HG03565 (cell line): ENCODE measurements at regions not wholly inside any gene's neighbourhood (a gene's known extent, or its start where the extent isn't known, plus 50 kb on each side); places are given as distances from the start of the nearest gene placed in this dataset.

Source experiments
- ATAC-seq: cut with Tn5 transposase; IDR thresholded peaks from one replicate; pipeline ENCODE4 v1.9.1; 2021; ENCODE audit warnings: mild to moderate bottlenecking, moderate library complexity; ENCODE audit not compliant: unreplicated experiment

DNA sequence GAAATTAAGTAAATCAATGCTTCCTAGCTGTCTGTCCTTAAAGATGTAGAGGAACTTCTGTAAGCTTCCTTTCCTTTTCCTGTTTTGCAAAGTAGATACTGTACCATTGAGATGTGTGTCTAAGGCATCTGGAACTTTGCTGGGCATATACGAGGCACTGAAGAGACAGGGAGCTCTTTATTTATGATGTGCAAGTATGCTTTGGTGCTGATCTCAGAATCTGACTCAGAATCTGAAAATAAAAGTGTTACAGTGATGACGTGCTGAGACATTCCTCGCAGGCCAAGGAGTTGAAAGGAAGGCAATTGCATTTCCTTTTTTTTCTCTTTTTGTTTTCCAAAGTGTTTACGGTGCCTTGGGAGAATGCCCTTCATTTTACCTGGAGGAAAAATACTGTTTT lies 230.9 kb upstream of the RGPD4 start:
- no peak for ATAC-seq

DNA sequence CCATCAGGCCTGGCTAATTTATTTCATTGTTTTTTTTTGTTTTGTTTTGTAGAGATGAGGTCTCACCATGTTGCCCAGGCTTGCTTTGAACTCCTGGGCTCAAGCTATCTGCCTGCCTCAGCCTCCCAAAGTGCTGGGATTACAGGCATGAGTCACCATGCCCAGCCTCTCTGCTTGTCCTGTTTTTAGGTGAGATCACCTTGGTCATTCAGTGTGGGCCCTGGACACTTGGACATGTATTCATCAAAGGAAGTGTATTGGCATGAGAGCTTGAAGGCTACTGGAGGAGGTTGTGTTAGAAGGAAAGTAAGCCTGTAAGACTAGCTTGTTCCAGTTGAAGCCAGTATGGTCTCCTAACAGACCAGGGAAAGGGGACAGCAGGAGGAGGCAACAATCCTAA lies 229.2 kb upstream of the RGPD4 start:
- ATAC-seq = no peak

DNA sequence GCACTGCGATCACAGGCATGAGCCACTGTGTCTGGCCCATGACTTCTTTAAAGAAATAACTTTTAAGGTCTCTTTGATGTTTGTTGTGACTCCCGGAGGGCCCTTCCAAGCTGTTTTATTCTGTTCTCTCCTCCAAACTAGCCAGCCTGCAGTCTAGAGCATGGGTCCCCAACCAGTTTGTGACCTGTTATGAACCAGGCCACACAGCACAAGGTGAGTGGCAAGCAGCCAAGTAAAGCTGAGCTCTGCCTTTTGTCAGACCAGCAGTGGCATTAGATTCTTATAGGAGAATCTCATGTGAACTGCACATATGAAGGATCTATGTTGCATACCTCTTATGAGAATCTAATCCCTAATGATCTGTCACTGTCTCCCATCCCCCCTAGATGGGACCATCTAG lies 223.9 kb upstream of the RGPD4 start:
- ATAC-seq = no peak

DNA sequence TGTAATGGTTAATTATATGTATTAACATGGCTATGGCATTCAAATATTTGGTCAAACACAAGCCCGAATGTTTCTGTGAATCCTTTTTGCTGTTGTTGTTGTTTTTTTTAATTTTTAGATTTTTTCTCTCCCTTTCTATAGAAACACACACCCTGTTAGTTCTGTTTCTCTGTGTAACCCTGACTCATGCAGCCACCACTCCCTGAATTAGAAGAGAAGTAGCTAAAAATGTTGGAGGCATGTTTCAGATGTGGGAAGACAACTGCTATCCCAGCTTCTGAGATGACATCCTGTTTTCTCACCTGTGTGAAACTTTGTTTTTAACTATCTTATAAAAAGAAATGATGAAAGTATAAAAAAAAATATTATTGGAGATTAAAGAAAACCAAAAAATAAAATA lies 219.6 kb upstream of the RGPD4 start:
- ATAC-seq = no peak

DNA sequence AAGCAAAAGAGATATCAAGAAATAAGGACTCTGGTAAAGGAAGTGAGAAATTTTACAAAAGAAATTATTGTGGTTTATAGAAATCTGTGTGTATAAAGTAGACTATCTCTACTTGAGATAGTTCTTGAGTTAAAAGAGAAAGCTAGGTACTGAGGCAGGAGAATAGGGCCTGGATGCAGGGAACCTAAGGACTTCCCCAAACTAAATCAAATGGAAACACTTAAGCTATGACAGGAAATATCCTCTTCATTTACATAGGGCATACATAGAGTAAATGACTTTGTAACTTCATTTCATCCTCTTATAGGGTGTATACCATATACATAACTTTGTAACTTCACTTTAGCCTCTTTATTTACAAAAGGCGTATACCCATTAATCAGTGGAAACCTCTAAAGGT lies 219.2 kb upstream of the RGPD4 start:
- ATAC-seq = no peak

DNA sequence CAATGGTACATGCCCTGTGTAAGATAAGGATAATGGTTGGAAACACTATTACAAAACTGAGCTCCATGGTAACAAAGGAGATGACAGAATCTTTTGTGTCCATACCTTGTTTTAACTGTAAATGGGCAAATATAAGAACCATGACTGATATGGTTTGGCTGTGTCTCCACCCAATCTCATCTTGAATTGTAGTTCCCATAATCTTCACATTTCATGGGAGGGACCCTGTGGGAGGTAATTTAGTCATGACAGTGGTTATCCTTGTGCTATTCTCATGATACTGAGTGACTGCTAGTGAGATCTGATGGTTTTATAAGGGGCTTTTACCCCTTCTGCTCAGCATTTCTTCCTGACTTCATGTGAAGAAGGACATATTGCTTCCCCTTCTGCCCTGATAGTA lies 211.7 kb upstream of the RGPD4 start:
- ATAC-seq = no peak

DNA sequence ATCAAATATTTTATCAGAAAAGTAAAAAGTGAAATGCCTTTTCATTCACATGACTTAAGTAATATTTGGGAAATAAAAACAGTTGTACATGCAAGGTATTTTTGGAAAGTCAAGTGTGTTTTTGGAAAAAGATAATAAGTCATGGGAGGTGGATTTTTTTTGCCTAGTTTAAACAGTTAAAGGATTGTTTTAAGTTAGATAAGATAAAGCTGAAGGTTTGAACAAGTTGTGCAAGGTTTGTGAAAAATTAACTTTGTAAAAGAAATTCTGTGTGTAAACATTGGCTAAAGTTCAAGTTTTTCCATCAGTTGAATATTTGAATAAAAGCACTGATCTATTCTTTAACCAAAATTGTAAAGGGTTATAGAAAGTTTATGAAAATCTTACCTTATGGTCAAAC lies 207.9 kb upstream of the RGPD4 start:
- no peak for ATAC-seq

DNA sequence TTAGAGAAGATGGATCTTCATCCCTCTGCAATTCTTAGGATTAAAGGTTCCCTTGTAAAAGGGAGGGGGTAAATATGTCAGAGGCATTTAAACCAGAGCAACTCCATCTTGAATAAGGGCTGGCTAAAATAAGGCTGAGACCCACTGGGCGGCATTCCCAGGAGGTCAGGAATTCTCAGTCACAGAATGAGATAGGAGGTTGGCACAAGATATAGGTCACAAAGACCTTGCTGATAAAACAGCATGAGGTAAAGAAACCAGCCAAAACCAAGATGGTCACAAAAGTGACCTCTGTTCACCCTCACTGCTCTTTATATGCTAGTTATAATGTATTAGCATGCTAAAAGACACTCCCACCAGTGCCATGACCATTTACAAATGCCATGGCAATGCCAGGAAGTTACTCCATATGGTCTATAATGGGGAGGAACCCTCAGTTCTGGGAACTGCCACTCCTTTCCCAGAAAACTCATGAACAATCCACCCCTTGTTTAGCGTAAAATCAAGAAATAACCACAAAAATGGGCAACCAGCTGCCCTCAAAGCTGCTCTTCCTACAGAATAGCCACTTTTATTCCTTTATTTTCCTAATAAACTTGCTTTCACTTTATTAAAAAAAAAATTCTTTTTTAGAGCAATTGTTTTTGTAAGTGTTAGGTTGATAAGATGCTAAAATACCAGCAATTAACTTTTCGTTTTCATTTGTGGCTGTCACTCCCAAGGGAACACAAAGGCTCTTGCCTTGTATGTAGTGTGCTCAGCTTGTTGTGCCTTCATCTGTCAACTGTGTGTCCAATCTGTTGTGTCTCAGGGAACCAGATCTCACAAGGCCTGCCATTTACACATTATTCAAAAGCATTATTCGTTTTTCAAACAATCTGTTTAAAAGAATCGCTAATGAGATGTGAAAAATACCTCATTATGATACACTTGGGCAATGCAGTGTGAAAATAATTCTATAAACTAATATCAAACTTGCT lies 205.2 kb upstream of the RGPD4 start:
- no peak for ATAC-seq

DNA sequence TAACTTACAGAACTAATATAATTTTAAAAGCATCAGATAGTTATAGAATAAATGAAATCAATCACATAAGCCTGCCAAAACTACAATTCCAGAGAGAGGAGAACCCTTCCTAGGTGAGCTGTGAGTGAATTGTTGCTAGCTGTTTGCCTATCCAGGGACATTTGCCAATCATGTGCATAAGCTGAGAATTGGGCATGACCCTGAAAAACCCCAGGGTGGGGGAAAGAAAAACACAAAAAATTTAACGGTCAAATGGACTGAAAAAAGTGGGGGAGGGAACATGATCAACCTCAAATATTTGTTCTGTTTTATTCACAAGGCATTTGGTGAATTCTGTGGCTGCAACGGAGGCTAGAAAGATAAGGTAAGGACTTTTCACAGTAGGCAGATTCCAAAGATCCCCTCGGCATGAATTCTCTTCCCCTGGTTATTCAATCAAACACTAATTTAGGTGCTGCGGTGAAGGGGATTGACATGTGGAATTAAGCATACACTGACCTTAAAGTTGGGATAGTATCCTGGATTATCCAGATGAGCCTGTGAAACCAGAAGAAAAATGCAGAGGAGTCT lies 203.9 kb upstream of the RGPD4 start:
- no peak for ATAC-seq

DNA sequence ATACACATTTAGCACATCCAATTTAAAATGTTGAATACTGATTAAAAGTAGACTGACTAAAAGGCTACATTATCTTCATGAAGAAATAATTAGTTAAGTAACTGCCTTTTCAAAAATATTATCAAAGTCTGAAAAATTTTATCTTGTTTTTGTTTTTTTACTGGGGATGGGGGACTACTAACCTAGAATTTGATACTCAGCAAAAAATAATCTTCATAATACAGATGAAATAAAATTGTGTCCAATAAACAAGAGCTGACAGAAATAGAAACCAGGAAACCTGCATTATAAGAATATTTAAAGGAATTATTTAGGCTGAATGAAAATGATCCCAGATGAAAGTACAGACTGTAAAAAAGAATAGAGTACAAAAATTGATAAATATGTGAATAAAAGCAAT lies 200.7 kb upstream of the RGPD4 start:
- ATAC-seq = no peak

DNA sequence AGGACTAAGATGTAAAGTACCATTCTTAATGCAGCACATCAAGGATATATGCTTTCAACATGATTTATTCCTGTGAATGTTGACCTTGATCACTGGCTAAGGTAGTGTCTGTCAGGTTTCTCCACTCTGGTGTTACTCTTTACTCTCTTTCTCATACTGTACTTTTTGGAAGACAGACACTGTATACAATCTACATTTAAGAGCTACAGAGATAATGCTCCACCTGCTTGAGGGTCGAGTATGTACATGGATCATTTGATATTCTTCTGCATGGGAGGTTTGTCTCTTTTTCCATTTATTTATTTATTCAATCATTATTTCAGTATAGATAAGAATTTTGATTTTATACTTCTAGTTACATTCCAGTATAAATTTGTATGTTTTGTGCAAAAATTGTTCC lies 199.5 kb upstream of the RGPD4 start:
- ATAC-seq = no peak

DNA sequence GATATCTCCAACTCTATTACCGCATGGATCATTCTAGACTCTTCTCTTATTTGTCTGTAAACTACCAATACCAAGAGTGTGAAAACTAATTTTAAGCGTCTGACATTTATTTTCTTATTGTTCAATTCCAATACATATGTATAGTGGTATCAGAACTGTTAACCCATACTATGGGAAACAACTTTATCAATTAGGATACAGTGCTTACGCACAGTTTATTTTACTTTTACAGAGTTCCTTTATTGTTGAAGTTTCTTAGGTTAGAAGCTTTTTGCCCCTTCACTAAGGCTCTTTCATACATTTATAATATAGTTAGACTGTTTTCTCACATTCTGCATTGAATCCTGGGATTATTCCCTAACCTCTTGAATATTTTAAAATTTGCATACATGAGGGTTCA lies 198.8 kb upstream of the RGPD4 start:
- no peak for ATAC-seq

DNA sequence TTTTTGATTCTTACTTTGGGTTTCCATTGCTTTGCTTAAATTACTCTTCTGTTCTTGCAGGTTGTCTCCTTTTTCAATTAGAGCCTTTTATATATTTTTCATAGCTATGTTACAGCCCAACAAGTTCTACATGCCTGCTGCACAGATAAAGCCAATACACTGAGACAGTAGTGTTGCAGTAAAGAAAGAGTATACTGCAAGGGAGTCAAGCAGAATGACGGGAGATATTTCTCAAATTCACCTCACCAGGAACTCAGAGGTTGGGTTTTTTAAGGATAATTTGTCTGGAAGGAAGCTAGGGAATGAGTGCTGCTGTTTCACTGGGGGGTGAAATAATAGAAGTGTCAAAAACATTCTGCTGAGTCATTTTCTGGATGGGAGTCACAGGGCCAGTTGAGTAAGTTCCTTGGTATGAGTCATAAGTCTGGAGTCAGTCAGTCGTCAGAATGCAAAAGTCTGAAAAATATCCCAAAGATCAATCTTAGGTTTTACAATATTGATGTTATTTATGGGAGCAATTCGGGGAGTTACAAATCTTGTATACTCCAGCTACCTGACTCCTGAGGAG lies 193.0 kb upstream of the RGPD4 start:
- ATAC-seq = no peak

DNA sequence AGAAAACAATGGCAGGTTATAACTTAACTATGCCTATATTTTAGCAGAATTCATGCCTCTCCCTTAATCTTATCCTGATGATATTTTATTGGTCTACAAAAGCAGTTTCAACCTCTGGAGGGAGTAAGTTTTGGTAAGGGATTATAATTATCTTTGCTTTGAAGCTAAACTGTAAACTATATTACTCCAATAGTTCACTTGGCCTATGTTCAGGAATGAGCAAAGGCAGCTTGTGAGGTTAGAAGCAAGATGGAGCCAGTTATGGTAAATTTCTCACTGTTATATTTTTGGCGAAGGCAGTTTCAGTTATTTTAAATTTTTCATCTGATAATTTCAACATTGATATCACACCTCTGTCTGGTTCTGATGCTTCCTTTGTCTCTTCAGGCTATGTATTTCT lies 192.5 kb upstream of the RGPD4 start:
- ATAC-seq = no peak

DNA sequence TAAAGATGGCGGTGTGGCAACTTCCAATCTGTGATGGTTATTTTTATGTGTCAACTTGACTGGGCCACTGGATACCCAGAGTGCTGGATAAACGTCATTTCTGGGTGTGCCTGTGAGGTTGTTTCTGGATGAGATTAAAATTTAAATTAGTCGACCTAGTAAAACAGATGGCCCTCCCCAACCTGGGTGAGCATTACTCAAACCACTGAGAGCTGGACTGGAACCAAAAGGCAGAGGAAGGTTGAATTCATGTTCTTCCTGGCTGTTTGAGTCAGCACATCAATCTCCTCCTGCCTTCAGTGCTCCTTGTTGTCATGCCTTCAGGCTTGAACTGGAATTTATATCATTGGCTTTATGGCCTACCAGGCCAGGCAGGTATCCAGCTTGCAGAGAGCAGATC lies 190.8 kb upstream of the RGPD4 start:
- no peak for ATAC-seq

DNA sequence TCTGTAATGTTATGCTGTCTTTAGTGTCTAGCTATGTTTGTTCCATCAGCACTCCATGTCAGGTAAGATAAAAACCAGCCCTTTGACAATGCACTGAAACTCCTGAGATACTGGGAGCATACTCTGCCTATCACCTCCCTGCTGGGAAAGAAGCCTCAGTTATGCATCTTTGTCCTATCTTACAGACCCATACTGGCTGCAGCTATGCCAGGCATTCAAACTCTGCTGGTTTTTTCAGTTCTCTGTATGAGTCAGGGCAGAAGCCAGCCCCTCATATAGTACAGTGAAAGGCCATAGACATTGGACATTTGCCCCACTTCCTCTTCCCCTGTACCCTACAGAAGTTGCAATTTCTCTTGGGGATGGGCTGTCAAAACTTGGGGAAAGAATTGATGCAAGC lies 181.1 kb upstream of the RGPD4 start:
- ATAC-seq = no peak

DNA sequence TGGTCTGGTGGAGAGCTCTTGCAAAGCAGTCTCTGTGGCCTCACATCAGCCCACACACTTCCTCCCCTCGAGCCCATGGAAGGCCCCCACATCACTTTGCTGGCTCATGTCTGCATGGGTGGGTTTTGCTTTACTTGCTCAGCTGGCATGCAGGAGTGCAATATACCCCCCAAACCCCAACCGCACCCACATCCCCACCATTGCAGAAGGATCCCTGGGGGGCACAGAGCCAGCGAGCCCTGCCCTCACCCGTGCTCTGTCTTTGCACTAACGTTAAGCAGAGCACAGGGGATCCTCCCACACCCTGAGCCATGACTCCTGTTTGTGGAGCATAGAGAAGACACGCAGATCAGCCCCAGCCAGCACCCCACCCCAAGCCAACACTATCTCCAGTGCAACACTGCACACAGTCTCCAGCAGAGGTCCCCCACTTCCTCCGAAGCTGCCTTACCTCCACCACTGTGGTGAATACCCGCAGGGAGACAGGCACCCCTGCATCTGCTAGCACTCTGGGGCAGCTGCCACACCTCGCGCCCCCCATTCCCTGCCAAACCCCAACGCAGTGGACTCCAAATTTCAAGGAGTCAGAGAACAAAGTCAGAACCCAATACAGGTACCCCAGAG lies 177.8 kb upstream of the RGPD4 start:
- ATAC-seq = no peak

DNA sequence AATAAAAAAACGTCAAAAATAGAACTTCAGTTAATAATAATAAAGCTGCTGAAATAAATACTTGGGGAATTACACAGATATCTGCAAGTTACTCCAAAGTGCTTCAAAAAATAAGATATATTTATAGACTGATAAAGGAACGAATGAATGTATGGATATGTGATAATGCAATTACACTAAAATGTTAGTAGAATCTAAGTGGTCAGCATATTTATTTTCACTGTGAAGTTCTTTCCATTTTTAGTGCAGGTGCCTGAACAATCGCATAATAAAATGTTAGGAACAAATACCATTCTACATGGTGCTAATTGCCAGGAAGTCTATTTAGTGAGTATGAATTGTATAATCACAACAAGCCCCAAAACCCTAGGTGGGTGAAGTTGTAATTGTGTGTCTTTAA lies 169.6 kb upstream of the RGPD4 start:
- no peak for ATAC-seq

DNA sequence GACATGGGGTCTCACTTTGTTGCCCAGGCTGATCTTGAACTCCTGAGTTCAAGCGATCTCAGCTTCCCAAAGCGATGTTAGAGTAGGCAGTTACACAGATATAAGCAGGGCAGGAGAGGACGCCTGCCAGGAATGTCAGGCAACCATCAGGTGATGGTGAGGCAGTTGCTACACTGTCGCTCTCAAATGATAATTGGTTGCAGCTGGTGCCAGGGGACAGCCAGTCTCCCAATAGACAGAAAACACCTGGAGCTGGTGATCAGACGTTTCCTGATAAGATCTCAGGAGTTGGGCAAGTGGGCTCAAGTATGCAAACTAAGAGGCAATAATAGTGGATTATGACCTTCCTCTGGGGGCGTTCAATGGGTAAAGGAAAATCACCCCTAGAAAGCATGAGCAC lies 163.1 kb upstream of the RGPD4 start:
- ATAC-seq = no peak

DNA sequence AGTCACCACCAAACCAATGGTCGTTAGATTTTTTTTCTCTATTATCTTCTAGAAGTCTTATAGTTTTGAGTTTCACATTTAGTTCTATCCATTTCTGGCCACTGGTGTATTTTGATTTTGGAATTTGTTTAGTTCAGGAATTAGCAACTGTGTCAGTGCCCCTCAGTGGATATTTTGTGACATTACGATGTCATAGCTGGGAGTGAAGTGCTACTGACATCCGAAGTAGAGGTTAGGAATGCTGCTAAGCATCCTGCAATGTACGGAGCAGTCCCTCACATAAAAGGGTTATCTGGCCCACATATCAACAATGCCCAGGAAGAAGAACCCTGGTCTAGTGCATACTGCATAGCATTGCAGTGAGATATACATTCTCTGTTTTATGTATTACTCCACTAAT lies 157.4 kb upstream of the RGPD4 start:
- no peak for ATAC-seq

DNA sequence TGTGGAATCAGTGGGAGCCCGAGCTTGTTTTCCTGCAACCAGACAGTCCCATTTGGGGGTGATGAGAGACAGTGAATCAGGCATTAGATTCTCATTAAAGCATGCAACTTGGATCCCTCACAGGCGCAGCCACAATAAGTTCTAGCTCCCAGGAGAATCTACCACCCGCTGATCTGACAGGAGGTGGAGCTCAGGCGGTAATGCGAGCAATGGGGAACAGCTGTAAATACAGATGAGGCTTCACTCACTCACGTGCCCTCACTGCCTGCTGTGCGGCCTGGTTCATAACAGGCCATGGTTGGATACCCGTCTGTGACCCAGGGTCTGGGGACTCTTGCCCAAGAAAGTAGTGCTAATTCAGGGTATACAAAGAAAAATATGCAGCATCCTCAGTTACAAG lies 144.8 kb upstream of the RGPD4 start:
- no peak for ATAC-seq

DNA sequence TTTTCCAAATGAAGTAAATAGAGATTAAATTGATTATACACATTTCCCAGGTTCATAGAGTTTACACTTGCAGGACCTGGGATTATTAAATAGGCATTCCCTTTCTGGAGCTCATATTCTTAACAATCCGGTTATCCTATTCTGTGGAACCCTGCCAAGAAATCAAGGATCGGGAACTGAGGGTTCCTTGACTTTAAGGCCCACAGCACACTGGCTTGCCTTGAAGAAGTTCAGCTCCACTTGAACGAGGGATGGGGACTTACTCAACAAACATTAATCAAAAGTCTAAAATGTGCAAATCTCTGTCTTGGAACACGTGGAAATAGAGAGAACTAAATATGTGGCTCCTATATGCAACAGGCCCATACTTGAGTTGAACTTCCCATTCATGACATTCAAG lies 142.3 kb upstream of the RGPD4 start:
- no peak for ATAC-seq
